Uterus (tissue), 3 donors: ENCODE measurements at regions not wholly inside any gene's neighbourhood (a gene's known extent, or its start where the extent isn't known, plus 50 kb on each side); places are given as distances from the start of the nearest gene placed in this dataset.

Experiments used
- DNase-seq, 2 donors: peaks; one replicate each; pipeline ENCODE4 v3.0.0-alpha.2; 2019 to 2020
- H3K27ac ChIP-seq, 2 donors: fragments of 200-600 bp; sonication (generic); 1 replicate in 1 of 2; 2 replicates in 1 of 2; pipeline ENCODE4 v1.5.1; 2016 to 2018
- H3K27me3 ChIP-seq, 2 donors: fragments of 200-600 bp; sonication (generic); one replicate each; pipeline ENCODE4 v1.5.1; 2018 to 2019; ENCODE audit warnings: control low read depth in 1 of 2
- H3K36me3 ChIP-seq, 2 donors: fragments of 200-600 bp; sonication (generic); one replicate each; pipeline ENCODE4 v1.5.1; 2019; ENCODE audit warnings: control low read depth in 1 of 2
- H3K4me1 ChIP-seq, 2 donors: fragments of 200-600 bp; sonication (generic); one replicate each; pipeline ENCODE4 v1.5.1; 2018 to 2019; ENCODE audit warnings: control low read depth in 1 of 2
- H3K4me3 ChIP-seq, 2 donors: fragments of 200-600 bp; sonication (generic); 1 replicate in 1 of 2; 2 replicates in 1 of 2; pipeline ENCODE4 v1.5.1; 2018 to 2019; ENCODE audit warnings: mild to moderate bottlenecking in 1 of 2
- H3K9me3 ChIP-seq, 2 donors: fragments of 200-600 bp; sonication (generic); one replicate each; pipeline ENCODE4 v1.5.1; 2019; ENCODE audit warnings: control low read depth in 1 of 2
- POLR2A ChIP-seq, 2 donors: fragments of 450-650 bp; IDR thresholded peaks; one replicate each; pipeline ENCODE4 v1.6.1; 2016; ENCODE audit warnings: antibody characterized with exemption in 2 of 2, mild to moderate bottlenecking in 1 of 2, moderate library complexity in 1 of 2
- intact Hi-C: fragments of 100-400 bp; cut with DNase I; formaldehyde crosslinking; loops from one replicate; pipeline ENCODE4 v1.15.1; 2023; ENCODE audit warnings: low total_unique reads
- TF ChIP-seq, protein P1 (sequence below), 4 experiments: fragments of 200-600 bp in 2 of 4; fragments of 450-650 bp in 2 of 4; sonication (generic) in 2 of 4; IDR thresholded peaks; one replicate each; pipeline ENCODE4 v1.5.1; 2016 to 2019; ENCODE audit warnings: antibody characterized with exemption in 4 of 4, mild to moderate bottlenecking in 2 of 4, moderate library complexity in 1 of 4
- donor health status: DM: yes; HTN: yes; CAD: no.

DNA sequence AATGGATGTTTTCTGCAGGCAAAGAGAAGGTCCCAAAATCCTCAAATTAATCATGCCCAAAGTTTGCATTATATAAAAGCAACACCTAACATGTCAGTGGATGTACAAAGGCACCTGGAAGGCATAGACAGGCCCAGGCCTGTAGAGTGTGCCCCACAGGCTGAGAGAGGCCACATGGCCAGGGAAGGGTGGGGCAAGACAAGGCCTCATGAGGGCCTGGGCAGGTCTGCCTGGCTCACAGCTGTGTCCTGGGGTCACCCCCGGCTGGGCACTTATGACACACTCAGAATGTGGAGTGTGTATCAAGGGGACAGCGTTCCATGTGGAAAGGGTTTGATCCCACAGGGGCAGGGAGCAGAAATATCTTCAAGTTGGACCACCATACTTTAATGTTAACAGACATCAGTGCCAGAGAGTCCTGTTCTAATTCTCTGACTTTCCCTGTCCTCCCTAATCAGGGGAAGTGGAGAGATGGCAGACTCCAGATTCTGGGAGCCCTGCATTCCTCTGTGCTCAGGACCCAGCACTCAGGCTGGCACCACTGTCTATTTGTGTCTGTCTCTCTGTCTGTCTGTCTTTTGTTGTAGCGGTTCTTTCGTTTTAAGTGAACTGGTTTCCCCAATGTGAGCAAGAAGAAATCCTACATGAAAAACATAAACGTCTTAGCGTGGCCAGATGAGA, 178.3 kb upstream of the FOXA2 start:
- peak overlapping the region in 1 of 2 donors; percentile 59 for H3K27ac ChIP-seq
- no peaks in the 10 kb centered on the region for H3K9me3 ChIP-seq
- H3K4me3 ChIP-seq = no peak overlapping the region
- no peaks in the 10 kb centered on the region for H3K4me1 ChIP-seq
- TF ChIP-seq, protein P1, sequence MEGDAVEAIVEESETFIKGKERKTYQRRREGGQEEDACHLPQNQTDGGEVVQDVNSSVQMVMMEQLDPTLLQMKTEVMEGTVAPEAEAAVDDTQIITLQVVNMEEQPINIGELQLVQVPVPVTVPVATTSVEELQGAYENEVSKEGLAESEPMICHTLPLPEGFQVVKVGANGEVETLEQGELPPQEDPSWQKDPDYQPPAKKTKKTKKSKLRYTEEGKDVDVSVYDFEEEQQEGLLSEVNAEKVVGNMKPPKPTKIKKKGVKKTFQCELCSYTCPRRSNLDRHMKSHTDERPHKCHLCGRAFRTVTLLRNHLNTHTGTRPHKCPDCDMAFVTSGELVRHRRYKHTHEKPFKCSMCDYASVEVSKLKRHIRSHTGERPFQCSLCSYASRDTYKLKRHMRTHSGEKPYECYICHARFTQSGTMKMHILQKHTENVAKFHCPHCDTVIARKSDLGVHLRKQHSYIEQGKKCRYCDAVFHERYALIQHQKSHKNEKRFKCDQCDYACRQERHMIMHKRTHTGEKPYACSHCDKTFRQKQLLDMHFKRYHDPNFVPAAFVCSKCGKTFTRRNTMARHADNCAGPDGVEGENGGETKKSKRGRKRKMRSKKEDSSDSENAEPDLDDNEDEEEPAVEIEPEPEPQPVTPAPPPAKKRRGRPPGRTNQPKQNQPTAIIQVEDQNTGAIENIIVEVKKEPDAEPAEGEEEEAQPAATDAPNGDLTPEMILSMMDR (IDR thresholded peaks at IDR 0.05) = no peak
- TF ChIP-seq POLR2A (IDR thresholded peaks at IDR 0.05) = no peak
- no peaks in the 10 kb centered on the region for H3K36me3 ChIP-seq
- H3K27me3 ChIP-seq = no peaks in the 10 kb centered on the region
- no peak for DNase-seq
- intact Hi-C loops = no loop called here

DNA sequence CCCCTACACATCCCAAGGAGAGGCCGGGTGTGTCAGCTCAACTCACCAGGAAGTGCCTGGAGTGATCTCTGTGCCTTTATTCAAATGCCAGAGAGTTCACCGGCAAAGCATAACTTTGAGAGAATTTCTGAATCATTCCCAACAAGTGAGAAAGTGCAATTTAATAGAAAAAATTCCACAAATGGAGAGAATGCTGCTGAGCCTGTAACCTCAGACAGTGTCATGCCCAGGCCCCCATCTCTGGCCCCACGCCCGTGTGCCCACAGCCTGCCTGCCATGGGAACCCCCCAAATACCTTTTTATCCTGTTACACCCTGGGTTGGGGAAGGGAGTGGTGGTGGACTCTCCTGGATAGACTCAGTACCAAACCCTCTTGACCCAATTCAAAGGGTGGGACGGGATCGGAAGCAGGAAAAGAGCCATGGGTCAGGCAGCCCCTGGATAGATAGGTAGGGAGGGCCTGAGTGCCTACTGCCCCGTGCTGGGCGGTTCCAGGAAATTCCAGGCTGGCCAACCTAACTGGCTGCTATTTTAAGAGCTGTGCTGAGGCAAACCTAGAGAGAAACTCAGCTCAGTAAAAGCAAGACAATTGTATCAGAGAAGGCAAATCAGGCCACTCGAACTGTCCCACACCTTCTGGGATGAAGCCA, 179.0 kb upstream of the FOXA2 start:
- H3K27me3 ChIP-seq = no peaks in the 10 kb centered on the region
- no peaks in the 10 kb centered on the region for H3K9me3 ChIP-seq
- intact Hi-C loops = no loop called here
- no peaks in the 10 kb centered on the region for H3K4me1 ChIP-seq
- H3K36me3 ChIP-seq = no peaks in the 10 kb centered on the region
- H3K4me3 ChIP-seq = no peak overlapping the region
- peak overlapping the region; percentile 1 to 59 for H3K27ac ChIP-seq
- TF ChIP-seq, protein P1 (IDR thresholded peaks at IDR 0.05) = no peak
- TF ChIP-seq POLR2A (IDR thresholded peaks at IDR 0.05) = no peak
- DNase-seq = peak in 1 of 2 donors; percentile 22

DNA sequence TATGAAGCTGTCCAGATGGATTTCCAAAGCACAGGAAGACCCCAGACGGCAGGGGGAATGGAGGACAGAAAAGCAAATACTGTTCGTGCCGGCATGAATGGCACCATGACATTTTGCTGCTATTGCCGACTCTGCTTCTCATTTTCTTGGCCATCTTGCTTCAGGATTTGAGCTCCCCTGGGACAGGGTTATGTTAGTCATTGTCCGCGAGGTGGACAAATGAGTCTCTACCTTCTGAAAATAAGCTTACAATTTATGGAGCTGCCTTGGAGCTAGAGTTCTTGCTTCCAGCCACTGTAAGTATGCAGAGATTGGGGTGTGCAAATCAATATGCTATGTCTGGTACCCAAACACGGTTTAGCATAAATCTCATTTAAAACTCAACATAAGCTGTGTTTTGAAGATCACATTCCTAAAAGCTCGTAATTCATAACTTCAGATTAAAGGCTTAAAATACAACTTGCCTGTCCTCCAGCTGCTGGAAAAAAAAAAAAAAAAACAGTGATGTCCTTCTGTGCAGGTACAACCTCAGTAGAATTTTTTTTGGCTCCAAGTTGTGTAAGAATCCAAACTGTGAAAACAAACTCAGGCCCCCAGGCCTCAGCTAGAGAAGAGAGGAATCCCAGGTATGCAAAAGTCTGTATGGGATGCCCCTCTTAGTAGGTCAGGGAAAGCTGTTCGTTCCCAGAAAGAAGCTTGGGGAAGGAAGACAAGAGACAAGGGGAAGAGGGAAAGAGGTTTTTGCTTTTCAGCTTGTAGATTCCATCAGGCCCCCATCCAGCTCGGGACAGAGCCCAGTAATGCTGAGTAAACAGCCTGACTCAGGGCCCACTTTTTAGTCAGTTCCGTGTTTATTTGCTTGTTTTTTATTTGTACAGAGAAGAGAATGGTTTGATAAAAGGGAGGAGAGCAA, 184.2 kb upstream of the FOXA2 start:
- no peaks in the 10 kb centered on the region for H3K36me3 ChIP-seq
- DNase-seq = no peak
- no peaks in the 10 kb centered on the region for H3K4me1 ChIP-seq
- H3K27ac ChIP-seq = no peak overlapping the region
- no peaks in the 10 kb centered on the region for H3K27me3 ChIP-seq
- TF ChIP-seq, protein P1 (IDR thresholded peaks at IDR 0.05) = no peak
- TF ChIP-seq POLR2A (IDR thresholded peaks at IDR 0.05) = no peak
- intact Hi-C loops = no loop called here
- H3K9me3 ChIP-seq = no peaks in the 10 kb centered on the region
- no peak overlapping the region for H3K4me3 ChIP-seq

DNA sequence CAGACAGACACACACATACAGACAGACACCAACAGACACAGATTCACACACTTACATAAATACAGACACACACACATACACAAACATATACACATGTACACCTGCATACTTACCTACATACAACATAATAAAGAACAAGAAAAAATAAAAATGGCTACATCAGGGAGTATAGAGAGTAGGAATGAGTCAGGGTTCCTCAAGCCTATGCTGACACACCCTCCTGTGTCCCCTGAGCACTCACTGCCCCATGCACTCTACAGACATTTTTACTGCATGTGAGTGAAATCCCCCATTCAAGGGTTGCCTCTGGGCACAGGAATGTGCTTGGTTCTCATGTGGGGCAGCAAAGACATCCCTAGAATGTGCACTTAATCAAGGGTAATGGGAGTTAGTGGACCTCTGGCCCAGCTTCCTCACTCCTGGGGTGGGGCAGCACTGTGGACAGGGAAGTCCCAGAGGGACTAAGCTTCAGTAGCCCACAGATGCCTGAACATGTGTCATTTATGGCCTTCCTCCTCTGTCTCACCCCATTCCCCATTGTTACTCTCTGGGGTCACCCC, 185.9 kb upstream of the FOXA2 start:
- Histone ChIP-seq H3K9me3 (no peaks in the 10 kb centered on the region), H3K4me1 (no peaks in the 10 kb centered on the region), H3K4me3 (no peak overlapping the region), H3K27ac (no peak overlapping the region), H3K36me3 (no peaks in the 10 kb centered on the region), H3K27me3 (no peaks in the 10 kb centered on the region)
- no peak for DNase-seq
- intact Hi-C loops = no loop called here
- TF ChIP-seq, protein P1 (IDR thresholded peaks at IDR 0.05) = no peak
- no peak for TF ChIP-seq POLR2A (IDR thresholded peaks at IDR 0.05)
